Left forelimb (tissue), 1 donor: ENCODE measurements at regions not wholly inside any gene's neighbourhood (a gene's known extent, or its start where the extent isn't known, plus 50 kb on each side); places are given as distances from the start of the nearest gene placed in this dataset.
"Not testable (repeated sequence)": the region's sequence is repeated elsewhere in the genome, so short reads cannot be mapped to it uniquely, and the experiment has no call there.

Source experiments
- DNase-seq: peaks from one replicate; pipeline ENCODE4 v3.0.0-alpha.2; 2018; ENCODE audit warnings: low spot score

- DNase-seq, result no peak
Measured at GRCh38 chr9:7739595-7739994, 60.0 kb downstream of the DMAC1 start.

GRCh38 chr9:7735311-7735710 is 64.3 kb downstream of the DMAC1 start:
- DNase-seq, result no peak

- DNase-seq, result no peak
Measured at GRCh38 chr9:7730164-7730445, 69.5 kb downstream of the DMAC1 start.

GRCh38 chr9:7729371-7730163 is 70.0 kb downstream of the DMAC1 start:
- no peak for DNase-seq

- DNase-seq, result no peak
Measured at GRCh38 chr9:7721291-7721690, 78.3 kb downstream of the DMAC1 start.

- not testable (repeated sequence) for DNase-seq
Measured at GRCh38 chr9:7713088-7713487, 86.5 kb downstream of the DMAC1 start.

GRCh38 chr9:7710686-7711085 is 88.9 kb downstream of the DMAC1 start:
- no peak for DNase-seq

- no peak for DNase-seq
Measured at GRCh38 chr9:7707934-7708333, 91.6 kb downstream of the DMAC1 start.

GRCh38 chr9:7704543-7704942 is 95.0 kb downstream of the DMAC1 start:
- no peak for DNase-seq

- DNase-seq, result no peak
Measured at GRCh38 chr9:7691909-7692308, 107.7 kb downstream of the DMAC1 start.

- DNase-seq, result no peak
Measured at GRCh38 chr9:7690014-7690413, 109.6 kb downstream of the DMAC1 start.

GRCh38 chr9:7688626-7689025 is 111.0 kb downstream of the DMAC1 start:
- DNase-seq, result no peak

GRCh38 chr9:7676609-7677156 is 122.9 kb downstream of the DMAC1 start:
- no peak for DNase-seq

GRCh38 chr9:7671847-7672246 is 127.7 kb downstream of the DMAC1 start:
- DNase-seq, result no peak

- DNase-seq, result no peak
Measured at GRCh38 chr9:7668541-7668940, 131.0 kb downstream of the DMAC1 start.

- no peak for DNase-seq
Measured at GRCh38 chr9:7665874-7666273, 133.7 kb downstream of the DMAC1 start.

GRCh38 chr9:7659766-7660165 is 139.8 kb downstream of the DMAC1 start:
- no peak for DNase-seq

- no peak for DNase-seq
Measured at GRCh38 chr9:7656636-7657035, 142.9 kb downstream of the DMAC1 start.

- DNase-seq, result no peak
Measured at GRCh38 chr9:7653262-7653661, 146.3 kb downstream of the DMAC1 start.

GRCh38 chr9:7640231-7640630 is 159.3 kb downstream of the DMAC1 start:
- no peak for DNase-seq

GRCh38 chr9:7639471-7639870 is 160.1 kb downstream of the DMAC1 start:
- DNase-seq, result no peak

GRCh38 chr9:7636838-7637467 is 162.6 kb downstream of the DMAC1 start:
- DNase-seq, result no peak

- DNase-seq, result no peak
Measured at GRCh38 chr9:7636309-7636708, 163.3 kb downstream of the DMAC1 start.

- DNase-seq, result not testable (repeated sequence)
Measured at GRCh38 chr9:7626571-7627029, 173.0 kb downstream of the DMAC1 start.
